Immature natural killer cell (primary cell): ENCODE measurements at regions not wholly inside any gene's neighbourhood (a gene's known extent, or its start where the extent isn't known, plus 50 kb on each side); places are given as distances from the start of the nearest gene placed in this dataset.
"Not testable (repeated sequence)": the region's sequence is repeated elsewhere in the genome, so short reads cannot be mapped to it uniquely, and the experiment has no call there.

ENCODE experiments used
- DNase-seq, 3 donors: peaks; one replicate each; pipeline ENCODE4 v3.0.0; 2022; ENCODE audit warnings: mixed read lengths in 1 of 3
- H3K27ac Mint-ChIP-seq, 6 donors: one replicate each; pipeline ENCODE4 v1.8.0; 2020; ENCODE audit warnings: mixed read lengths in 6 of 6, mild to moderate bottlenecking in 5 of 6, inconsistent platforms in 4 of 6, moderate library complexity in 3 of 6
- H3K27me3 Mint-ChIP-seq, 3 donors: one replicate each; pipeline ENCODE4 v1.8.0; 2020 to 2021; ENCODE audit warnings: low read depth in 3 of 3, mild to moderate bottlenecking in 3 of 3, mixed read lengths in 3 of 3, moderate library complexity in 3 of 3, inconsistent platforms in 1 of 3
- H3K36me3 Mint-ChIP-seq, 3 donors: one replicate each; pipeline ENCODE4 v1.8.0; 2020; ENCODE audit warnings: mixed read lengths in 3 of 3, inconsistent platforms in 2 of 3, mild to moderate bottlenecking in 2 of 3
- H3K4me1 Mint-ChIP-seq, 2 donors: one replicate each; pipeline ENCODE4 v1.8.0; 2020; ENCODE audit warnings: inconsistent platforms in 2 of 2, mild to moderate bottlenecking in 2 of 2, mixed read lengths in 2 of 2, moderate library complexity in 1 of 2
- H3K4me3 Mint-ChIP-seq, 5 donors: one replicate each; pipeline ENCODE4 v1.8.0; 2020; ENCODE audit warnings: mild to moderate bottlenecking in 5 of 5, mixed read lengths in 5 of 5, inconsistent platforms in 3 of 5, moderate library complexity in 3 of 5
- H3K9me3 Mint-ChIP-seq, 6 donors: one replicate each; pipeline ENCODE4 v1.8.0; 2020; ENCODE audit warnings: mild to moderate bottlenecking in 6 of 6, mixed read lengths in 6 of 6, inconsistent platforms in 4 of 6, moderate library complexity in 3 of 6

GRCh38 chr1:101453844-101454243, 217.0 kb downstream of the S1PR1 start:
- no peak for DNase-seq
- peak overlapping the region in 2 of 5 donors; percentile 11 to 40 for H3K4me3 Mint-ChIP-seq
- H3K36me3 Mint-ChIP-seq, result no peaks in the 10 kb centered on the region
- H3K27me3 Mint-ChIP-seq, result peaks cover 2 to 4% (median 3%) of the 10 kb centered on the region in 3 donors
- no peaks in the 10 kb centered on the region for H3K9me3 Mint-ChIP-seq
- peaks cover 17 to 18% of the 10 kb centered on the region in 2 donors for H3K4me1 Mint-ChIP-seq
- peak overlapping the region in 2 of 6 donors; percentile 1 to 6 for H3K27ac Mint-ChIP-seq

- Mint-ChIP-seq H3K4me3 (no peak overlapping the region), H3K27me3 (peaks cover 2 to 3% (median 2%) of the 10 kb centered on the region in 3 donors), H3K4me1 (peaks cover 17 to 18% of the 10 kb centered on the region in 2 donors), H3K36me3 (no peaks in the 10 kb centered on the region), H3K27ac (no peak overlapping the region), H3K9me3 (no peaks in the 10 kb centered on the region)
- DNase-seq, result no peak
These were observed 218.3 kb downstream of the S1PR1 start for GRCh38 chr1:101455166-101455565.

GRCh38 chr1:101460739-101461138, 223.9 kb downstream of the S1PR1 start:
- no peaks in the 10 kb centered on the region for H3K4me1 Mint-ChIP-seq
- H3K27ac Mint-ChIP-seq, result no peak overlapping the region
- no peaks in the 10 kb centered on the region for H3K9me3 Mint-ChIP-seq
- H3K4me3 Mint-ChIP-seq, result no peak overlapping the region
- no peaks in the 10 kb centered on the region for H3K36me3 Mint-ChIP-seq
- H3K27me3 Mint-ChIP-seq, result peaks cover 2 to 5% (median 2%) of the 10 kb centered on the region in 3 donors
- DNase-seq, result no peak

GRCh38 chr1:101463195-101463594, 226.4 kb downstream of the S1PR1 start:
- DNase-seq, result no peak
- Mint-ChIP-seq H3K27ac (no peak overlapping the region), H3K36me3 (no peaks in the 10 kb centered on the region), H3K27me3 (peaks cover 2 to 4% (median 2%) of the 10 kb centered on the region in 3 donors), H3K9me3 (no peaks in the 10 kb centered on the region), H3K4me1 (no peaks in the 10 kb centered on the region), H3K4me3 (no peak overlapping the region)

- Mint-ChIP-seq H3K27ac (no peak overlapping the region), H3K36me3 (no peaks in the 10 kb centered on the region), H3K27me3 (peaks cover under 1 to 4% (median 2%) of the 10 kb centered on the region in 3 donors), H3K4me1 (no peaks in the 10 kb centered on the region), H3K9me3 (no peaks in the 10 kb centered on the region), H3K4me3 (no peak overlapping the region)
- no peak for DNase-seq
These were observed 229.1 kb downstream of the S1PR1 start for GRCh38 chr1:101465941-101466340.

GRCh38 chr1:101474039-101474665, 237.3 kb downstream of the S1PR1 start:
- Mint-ChIP-seq H3K4me3 (no peak overlapping the region), H3K36me3 (peaks cover 0 to 15% (median 4%) of the 10 kb centered on the region in 3 donors), H3K27ac (no peak overlapping the region), H3K4me1 (peaks cover 0 to 1% of the 10 kb centered on the region in 2 donors), H3K27me3 (peaks cover 0 to 2% (median 1%) of the 10 kb centered on the region in 3 donors), H3K9me3 (peaks cover 7 to 20% (median 12%) of the 10 kb centered on the region in 6 donors)
- DNase-seq, result no peak

GRCh38 chr1:101476541-101476940, 239.7 kb downstream of the S1PR1 start:
- no peak overlapping the region for H3K27ac Mint-ChIP-seq
- peaks cover 7 to 17% (median 11%) of the 10 kb centered on the region in 6 donors for H3K9me3 Mint-ChIP-seq
- no peak for DNase-seq
- H3K36me3 Mint-ChIP-seq, result peaks cover 0 to 12% (median 2%) of the 10 kb centered on the region in 3 donors
- H3K4me3 Mint-ChIP-seq, result no peak overlapping the region
- peaks cover 0 to 1% of the 10 kb centered on the region in 2 donors for H3K4me1 Mint-ChIP-seq
- H3K27me3 Mint-ChIP-seq, result peaks cover 0 to 2% (median 0%) of the 10 kb centered on the region in 3 donors

DNA sequence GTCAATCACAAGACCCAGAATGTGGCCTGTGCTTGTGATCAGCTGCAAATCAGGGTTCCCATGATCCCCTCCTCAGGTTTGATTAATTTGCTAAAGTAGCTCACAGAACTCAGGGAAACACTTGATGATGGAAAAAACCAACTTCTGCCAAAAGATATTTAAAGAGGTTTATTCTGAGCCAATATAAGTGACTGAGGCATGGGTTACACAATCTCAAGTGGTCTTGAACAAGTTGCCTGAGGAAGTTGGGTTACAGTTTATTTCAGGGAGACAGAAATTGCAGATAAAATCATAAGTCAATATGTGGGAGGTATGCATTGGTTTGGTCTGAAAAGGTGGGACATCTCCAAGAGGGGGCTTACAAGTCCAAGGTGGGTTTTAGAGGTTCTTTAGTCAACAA, 243.1 kb downstream of the S1PR1 start:
- Mint-ChIP-seq H3K4me3 (no peak overlapping the region), H3K36me3 (no peaks in the 10 kb centered on the region), H3K9me3 (no peaks in the 10 kb centered on the region), H3K27me3 (no peaks in the 10 kb centered on the region), H3K27ac (no peak overlapping the region), H3K4me1 (peaks cover 0 to 1% of the 10 kb centered on the region in 2 donors)
- DNase-seq, result no peak

DNA sequence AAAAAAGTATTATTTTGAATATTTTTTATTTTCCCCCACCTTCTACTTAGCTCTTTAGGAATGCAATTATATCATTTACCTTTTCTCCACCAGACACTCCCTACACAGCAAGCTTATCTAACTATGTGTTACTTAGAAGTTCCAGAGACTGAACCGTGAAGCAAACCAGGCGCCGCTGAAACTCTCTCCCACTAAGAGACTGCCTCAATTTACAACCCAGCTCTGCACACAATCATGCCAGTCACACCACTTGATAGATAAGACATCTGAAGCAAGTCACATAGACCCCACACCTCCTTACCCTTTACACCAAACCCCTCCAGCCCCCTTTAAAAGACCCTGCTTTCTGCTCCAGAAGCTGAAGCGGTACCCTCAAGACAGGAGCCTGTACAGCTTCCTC, 245.5 kb downstream of the S1PR1 start:
- no peaks in the 10 kb centered on the region for H3K9me3 Mint-ChIP-seq
- H3K36me3 Mint-ChIP-seq, result no peaks in the 10 kb centered on the region
- no peak overlapping the region for H3K4me3 Mint-ChIP-seq

GRCh38 chr1:101483982-101484688, 247.3 kb downstream of the S1PR1 start:
- no peaks in the 10 kb centered on the region for H3K36me3 Mint-ChIP-seq

More for the DNA sequence above, 245.5 kb downstream of the S1PR1 start:
- H3K27ac Mint-ChIP-seq, result no peak overlapping the region
- H3K4me1 Mint-ChIP-seq, result no peaks in the 10 kb centered on the region
- H3K27me3 Mint-ChIP-seq, result peaks cover 0 to 4% (median 0%) of the 10 kb centered on the region in 3 donors
- DNase-seq, result no peak

DNA sequence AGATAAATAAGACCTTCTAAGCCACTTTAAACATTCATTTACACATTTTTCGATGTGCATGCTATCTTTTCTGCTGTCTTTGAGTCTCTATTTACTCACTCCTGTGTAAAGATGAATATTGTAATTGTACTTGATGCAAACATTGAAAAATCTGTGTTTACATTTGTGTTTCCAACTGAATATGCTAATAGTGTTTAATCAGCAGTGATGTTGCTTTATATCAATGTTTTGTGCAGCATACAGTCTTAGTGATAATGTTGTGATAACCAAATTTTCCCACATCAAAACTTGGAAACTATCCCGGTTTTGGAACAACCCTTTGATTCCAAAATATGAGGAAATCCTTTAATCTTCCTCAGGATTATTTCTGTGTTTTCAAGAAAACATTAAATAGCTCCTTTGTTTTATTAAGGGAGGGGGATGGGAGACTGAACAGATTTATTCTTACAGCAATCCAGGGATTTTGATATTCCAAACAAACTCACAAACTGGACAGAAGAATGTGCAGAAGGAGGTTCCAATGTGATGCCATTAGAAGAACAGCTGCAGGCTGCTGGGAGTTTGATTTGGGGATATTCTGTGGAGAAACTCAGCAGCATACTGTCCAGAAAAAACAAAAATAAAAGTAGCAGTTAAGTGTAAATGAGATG, 248.0 kb downstream of the S1PR1 start:
- Mint-ChIP-seq H3K4me1 (no peaks in the 10 kb centered on the region), H3K27ac (no peak overlapping the region), H3K27me3 (peaks cover 0 to 4% (median 0%) of the 10 kb centered on the region in 3 donors), H3K36me3 (peaks cover 0 to 4% (median 0%) of the 10 kb centered on the region in 3 donors), H3K4me3 (no peak overlapping the region), H3K9me3 (peaks cover 0 to 8% (median 5%) of the 10 kb centered on the region in 6 donors)
- DNase-seq, result no peak

More at GRCh38 chr1:101483982-101484688, 247.3 kb downstream of the S1PR1 start:
- peaks cover 0 to under 1% (median under 1%) of the 10 kb centered on the region in 6 donors for H3K9me3 Mint-ChIP-seq
- H3K27ac Mint-ChIP-seq, result no peak overlapping the region
- H3K4me3 Mint-ChIP-seq, result no peak overlapping the region
- DNase-seq, result no peak
- no peaks in the 10 kb centered on the region for H3K4me1 Mint-ChIP-seq
- H3K27me3 Mint-ChIP-seq, result peaks cover 0 to 4% (median 0%) of the 10 kb centered on the region in 3 donors

- Mint-ChIP-seq H3K4me1 (no peaks in the 10 kb centered on the region), H3K9me3 (peaks cover 0 to 10% (median 8%) of the 10 kb centered on the region in 6 donors), H3K36me3 (peaks cover 0 to 9% (median 0%) of the 10 kb centered on the region in 3 donors), H3K27me3 (peaks cover 0 to 5% (median under 1%) of the 10 kb centered on the region in 3 donors), H3K4me3 (no peak overlapping the region), H3K27ac (no peak overlapping the region)
- no peak for DNase-seq
These were observed 248.9 kb downstream of the S1PR1 start for GRCh38 chr1:101485712-101486111.

- H3K27ac Mint-ChIP-seq, H3K27me3 Mint-ChIP-seq, H3K4me3 Mint-ChIP-seq, H3K36me3 Mint-ChIP-seq, H3K4me1 Mint-ChIP-seq, DNase-seq: not testable (repeated sequence)
- H3K9me3 Mint-ChIP-seq, result peaks cover 2 to 12% (median 9%) of the 10 kb centered on the region in 6 donors
These were observed 255.3 kb downstream of the S1PR1 start for GRCh38 chr1:101492144-101492543.

DNA sequence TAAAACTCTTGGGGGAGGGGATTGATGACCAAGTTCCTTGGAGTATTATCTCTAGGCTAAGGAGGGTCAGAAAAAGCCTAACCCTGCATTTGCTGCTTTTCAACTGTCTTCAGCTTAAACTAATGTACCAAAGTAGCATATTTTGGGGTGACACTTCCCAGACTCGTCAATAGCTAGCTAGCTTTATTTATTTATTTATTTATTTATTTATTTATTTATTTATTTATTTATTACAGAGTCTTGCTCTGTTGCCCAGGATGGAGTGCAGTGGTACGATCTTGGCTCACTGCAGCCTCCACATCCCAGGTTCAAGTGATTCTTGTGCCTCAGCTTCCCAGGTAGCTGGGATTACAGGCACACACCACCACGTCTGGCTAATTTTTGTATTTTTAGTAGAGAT, 257.1 kb downstream of the S1PR1 start:
- H3K27ac Mint-ChIP-seq, DNase-seq, H3K27me3 Mint-ChIP-seq, H3K36me3 Mint-ChIP-seq, H3K4me1 Mint-ChIP-seq, H3K4me3 Mint-ChIP-seq: not testable (repeated sequence)
- H3K9me3 Mint-ChIP-seq, result peaks cover 2 to 12% (median 9%) of the 10 kb centered on the region in 6 donors
